NOMO-1 treated with DMSO at 0.1 percent for 48 hours (cell line): ENCODE measurements at regions not wholly inside any gene's neighbourhood (a gene's known extent, or its start where the extent isn't known, plus 50 kb on each side); places are given as distances from the start of the nearest gene placed in this dataset.
"Not testable (repeated sequence)": the region's sequence is repeated elsewhere in the genome, so short reads cannot be mapped to it uniquely, and the experiment has no call there.

Source experiments
- DNase-seq: peaks from one replicate; lab custom pipeline; 2025; ENCODE audit not compliant: unreplicated experiment; lab: John Stamatoyannopoulos, UW

- no peak for DNase-seq
Observed at GRCh38 chr13:97858161-97858560, 95.3 kb upstream of the IPO5 start.

- no peak for DNase-seq
Observed at GRCh38 chr13:97866346-97866745, 87.1 kb upstream of the IPO5 start.

- no peak for DNase-seq
Observed at GRCh38 chr13:97866751-97867150, 86.7 kb upstream of the IPO5 start.

- no peak for DNase-seq
Observed at GRCh38 chr13:97873398-97873797, 80.1 kb upstream of the IPO5 start.

DNA sequence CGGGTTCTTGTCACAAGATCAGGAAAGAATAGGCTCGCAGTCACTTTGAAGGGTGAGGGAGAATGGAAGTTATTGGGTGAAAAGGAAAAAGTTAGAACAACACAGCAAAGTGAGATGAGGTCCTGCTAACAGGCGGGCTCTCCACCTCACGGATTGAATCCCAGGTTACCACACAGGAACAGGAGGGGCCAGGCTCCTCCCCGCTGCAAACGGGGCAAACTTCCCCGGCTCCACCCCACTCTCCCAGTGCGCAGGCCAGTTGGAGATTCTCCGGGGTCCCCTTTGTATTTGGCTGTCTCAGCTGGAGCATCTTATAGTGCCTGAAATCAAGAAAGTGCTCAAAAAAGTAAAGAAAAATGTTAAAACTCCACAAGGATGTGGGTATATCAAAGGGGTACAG, 78.3 kb upstream of the IPO5 start:
- no peak for DNase-seq

DNA sequence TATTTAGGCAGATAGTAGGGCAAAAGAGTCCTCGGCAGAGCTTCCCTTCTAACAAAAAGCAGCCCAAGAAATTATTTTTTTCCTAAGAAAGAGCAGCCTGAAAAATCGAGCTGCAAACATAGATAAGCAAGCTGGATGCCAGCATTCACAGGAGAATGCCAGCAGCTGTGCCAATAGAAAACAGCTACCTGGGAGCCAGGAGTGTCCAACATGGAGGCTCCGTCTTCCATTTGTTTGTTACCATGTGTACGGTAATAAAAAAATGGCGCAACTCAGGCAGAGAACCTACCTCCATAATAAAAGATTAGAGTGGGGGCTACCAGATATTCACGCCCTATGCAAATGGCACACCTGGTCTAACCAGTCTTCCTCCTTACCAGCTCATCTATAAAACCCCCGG, 77.6 kb upstream of the IPO5 start:
- no peak for DNase-seq

DNA sequence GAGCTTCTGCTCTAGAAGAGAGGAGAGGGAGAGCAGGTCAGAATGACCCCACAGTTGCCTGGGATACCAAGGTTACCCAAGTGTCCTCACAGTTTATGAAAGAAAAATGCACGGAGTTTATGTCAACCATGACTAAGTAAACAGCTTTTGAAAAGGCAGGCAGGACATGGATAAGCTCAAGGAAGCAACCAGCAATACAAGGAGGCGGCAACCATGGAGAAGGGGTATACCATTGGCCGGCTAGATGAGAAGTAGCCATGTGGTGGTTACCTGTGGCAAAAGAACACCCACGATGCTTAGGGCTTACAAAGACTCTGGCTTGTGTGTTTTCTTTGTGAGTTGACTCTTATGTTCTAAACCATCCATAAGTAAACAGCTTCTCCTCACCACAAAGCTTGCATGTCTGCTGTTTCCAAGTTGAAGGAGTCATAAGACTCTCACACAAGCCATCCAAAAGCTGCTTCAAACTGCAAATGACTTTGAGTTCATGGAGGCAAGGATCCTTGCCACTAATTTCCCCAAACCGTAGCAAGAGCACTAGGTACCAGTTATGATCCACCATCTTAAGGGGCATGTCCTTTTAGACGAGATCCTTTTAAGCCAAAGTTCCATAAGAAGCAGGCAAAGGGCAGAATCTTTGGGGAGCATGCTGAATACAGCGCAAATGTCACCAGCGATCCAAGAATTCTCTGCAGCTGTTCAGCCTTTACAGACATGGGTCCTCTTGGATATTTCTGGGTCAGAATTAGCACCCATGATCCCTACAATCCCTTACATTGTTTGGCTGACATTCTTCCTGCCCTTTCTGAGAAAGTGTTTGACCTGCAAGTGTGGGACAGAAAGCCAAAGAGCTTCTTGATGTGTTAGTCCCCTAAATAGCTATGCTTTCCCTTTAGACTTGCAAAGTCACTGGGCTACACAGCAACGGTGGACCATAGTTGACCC, 74.8 kb upstream of the IPO5 start:
- no peak for DNase-seq

DNA sequence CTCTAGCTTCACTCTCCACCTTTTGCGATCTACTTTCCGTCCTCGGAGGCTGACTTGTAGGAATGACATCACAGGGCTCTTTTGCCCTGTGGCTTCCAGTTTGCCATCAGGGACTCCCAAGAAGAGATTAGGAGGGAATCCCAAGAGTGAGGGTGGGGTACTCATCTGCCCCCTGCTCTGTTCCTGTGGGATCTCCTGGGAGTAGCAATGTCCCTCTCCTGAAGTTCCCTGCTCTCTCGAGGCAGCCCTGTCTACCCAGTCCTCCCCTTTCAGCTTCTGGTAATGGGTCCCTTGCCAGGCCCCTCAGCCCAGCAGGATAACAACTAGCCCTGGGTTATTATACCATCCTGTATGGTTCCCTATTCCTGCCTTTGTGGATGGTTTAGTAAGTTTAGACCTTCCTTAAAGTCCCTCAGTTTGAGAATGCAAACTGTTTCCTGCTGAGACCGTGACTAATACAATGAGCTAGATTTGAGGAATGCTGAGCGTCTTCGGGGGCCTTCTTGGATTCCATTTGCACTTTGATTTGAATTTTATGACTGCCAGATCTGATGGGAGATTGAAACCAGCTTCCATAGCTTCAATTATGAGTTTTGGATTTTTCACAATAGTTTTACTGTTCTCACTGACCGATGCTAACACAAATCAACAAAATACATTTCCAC, 73.7 kb upstream of the IPO5 start:
- no peak for DNase-seq

GRCh38 chr13:97880311-97880675, 73.2 kb upstream of the IPO5 start:
- DNase-seq: no peak

GRCh38 chr13:97881556-97881955, 71.9 kb upstream of the IPO5 start:
- no peak for DNase-seq

DNA sequence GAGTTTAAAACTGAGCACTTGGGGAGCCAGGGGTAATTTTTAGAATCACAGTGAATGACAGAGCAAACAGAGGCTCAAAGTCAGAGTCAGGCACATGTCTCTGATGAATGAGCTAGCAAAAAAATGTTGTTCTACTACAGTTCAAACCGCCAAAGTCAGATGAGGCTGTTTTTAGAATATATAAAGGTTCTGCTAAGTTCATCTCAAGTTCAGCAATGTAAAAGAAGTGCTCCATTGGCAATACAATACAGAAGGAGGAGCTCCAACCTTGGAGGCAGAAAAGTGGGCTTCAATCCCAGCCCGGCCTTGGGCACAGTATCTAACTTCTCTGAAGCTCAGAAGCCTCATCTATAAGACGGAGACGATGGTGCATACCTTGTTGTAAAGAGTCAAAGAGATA, 70.1 kb upstream of the IPO5 start:
- DNase-seq: no peak

GRCh38 chr13:97884707-97885468, 68.6 kb upstream of the IPO5 start:
- DNase-seq: no peak

- DNase-seq: no peak
Observed at GRCh38 chr13:97885641-97886040, 67.8 kb upstream of the IPO5 start.

GRCh38 chr13:97889803-97890202, 63.7 kb upstream of the IPO5 start:
- DNase-seq: no peak

DNA sequence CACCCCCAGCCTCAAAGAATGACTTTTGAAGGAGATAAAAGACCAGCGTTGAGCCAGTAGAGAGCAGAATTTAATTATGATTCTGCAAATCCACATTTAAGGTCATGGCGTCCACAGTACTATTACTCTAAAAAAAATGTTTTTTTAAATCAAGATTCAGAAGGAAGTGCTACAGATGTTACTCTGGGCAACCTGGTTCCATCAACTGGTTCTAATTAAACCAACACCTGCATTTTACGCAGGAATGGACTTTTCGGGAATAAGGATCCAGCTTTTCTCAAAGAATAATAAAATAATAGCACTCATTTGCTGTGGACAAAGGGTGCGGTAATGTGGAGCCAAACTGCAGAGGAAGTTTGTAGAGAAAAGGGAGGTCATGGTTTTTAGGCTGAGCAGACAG, 62.9 kb upstream of the IPO5 start:
- no peak for DNase-seq

- not testable (repeated sequence) for DNase-seq
Observed at GRCh38 chr13:97891964-97892363, 61.5 kb upstream of the IPO5 start.

DNA sequence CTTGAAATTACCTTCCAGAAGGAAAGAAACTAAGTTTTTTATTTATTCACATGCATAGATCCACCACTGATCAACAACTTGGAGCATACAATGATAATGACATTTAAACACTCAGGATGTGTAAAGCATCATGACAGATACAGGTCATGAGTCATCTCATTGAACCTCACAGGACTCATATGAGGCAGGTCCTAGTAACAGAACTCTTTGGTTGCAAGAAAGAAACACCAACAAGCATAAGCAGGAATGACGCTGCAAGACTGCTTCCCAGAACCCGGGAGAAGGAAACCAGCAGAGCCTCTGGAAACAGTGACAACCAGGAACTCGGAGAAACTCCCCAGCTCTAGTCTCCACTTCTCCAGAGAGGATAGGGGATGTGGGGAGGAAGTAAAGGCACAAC, 60.8 kb upstream of the IPO5 start:
- no peak for DNase-seq

DNA sequence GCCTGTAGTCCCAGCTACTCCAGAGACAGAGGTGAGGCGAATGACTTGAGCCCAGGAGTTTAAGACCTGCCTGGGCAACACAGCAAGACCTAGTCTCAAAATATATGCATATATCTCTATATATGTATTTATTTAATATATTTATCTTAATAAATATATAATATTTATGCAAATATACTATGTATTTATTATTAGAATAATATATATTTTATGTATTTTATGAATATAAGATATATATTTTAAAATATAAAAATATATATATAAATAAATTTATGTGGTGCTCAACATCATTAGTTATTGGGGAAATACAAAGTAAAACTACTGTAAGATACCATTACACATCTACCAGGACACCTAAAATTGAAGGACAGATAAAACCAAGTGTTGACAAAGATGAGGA, 58.1 kb upstream of the IPO5 start:
- no peak for DNase-seq

DNA sequence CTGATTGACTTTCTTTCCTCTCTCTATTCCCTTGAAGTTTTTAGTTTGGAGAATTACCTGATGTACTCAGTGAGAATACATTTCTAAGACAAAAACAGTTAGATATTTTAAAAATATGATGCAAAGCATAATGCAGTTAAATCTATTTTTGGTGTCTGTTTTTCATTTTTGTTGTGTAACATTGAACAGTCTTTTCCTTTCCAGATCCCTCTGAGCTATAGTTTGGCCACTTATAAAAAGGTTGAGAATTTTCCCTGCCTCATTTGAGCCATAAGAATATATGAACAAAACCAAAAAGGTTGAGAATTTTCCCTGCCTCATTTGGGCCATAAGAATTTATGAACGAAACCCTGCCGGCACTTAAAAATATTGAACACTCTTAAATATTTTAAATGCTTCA, 57.0 kb upstream of the IPO5 start:
- no peak for DNase-seq

DNA sequence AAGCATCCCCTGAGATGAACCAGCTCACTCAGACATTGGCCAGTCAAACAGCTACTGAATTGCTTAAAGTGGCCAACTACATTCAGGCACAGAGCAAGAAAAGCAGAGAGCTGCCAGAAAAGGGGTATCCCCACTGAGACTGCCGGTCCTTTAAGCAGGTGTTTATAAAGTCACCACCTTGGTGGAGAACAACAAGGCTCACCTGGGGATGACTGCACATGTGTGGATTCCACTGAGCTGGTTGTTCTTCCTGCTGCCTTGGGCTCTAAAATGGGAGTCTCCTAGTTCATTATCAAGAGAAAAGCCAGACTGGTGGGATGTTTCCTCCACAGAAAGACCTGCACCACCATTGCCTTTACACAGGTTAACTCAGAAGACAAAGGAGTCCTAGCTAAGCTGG, 51.8 kb upstream of the IPO5 start:
- no peak for DNase-seq
